ENCODE measurements at regions not wholly inside any gene's neighbourhood (a gene's known extent, or its start where the extent isn't known, plus 50 kb on each side); places are given as distances from the start of the nearest gene placed in this dataset.
A peak's percentile ranks its signal among the peaks of the same experiment; 100 is the strongest.

GRCh38 chr6:2578767-2579166, 172.0 kb downstream of the MYLK4 start:
- Histone ChIP-seq H3K4me2 (ENCODE audit: low read depth, low read length) (no peak overlapping the region), H3K4me3 (replicated peaks in 1 of 3; ENCODE audit: insufficient read depth in 1 of 3, low read depth in 2 of 3, low read length in 3 of 3) (no peak overlapping the region), H2AFZ (ENCODE audit: low read length) (no peak overlapping the region), H3K9ac (ENCODE audit: insufficient read depth, low read depth, low read length) (no peak overlapping the region), H3K27me3 (ENCODE audit: control insufficient read depth in 1 of 2, insufficient read depth in 2 of 2, low read length in 2 of 2) (peaks cover 0 to 11% of the 10 kb centered on the region in 2 experiments; a peak in 2 of 5 replicates), H3K36me3 (replicated peaks in 1 of 2; ENCODE audit: control insufficient read depth in 1 of 2, insufficient read depth in 2 of 2, low read length in 2 of 2) (no peaks in the 10 kb centered on the region), H3K79me2 (ENCODE audit: insufficient read depth, low read length) (no peaks in the 10 kb centered on the region), H3K4me1 (ENCODE audit: insufficient read depth, low read length) (peaks cover 15% of the 10 kb centered on the region), H3K9me3 (ENCODE audit: low read length) (no peaks in the 10 kb centered on the region), H3K27ac (ENCODE audit: extremely low read length, insufficient read depth, low read length) (no peak overlapping the region), H4K20me1 (ENCODE audit: insufficient read depth, low read length) (no peaks in the 10 kb centered on the region)
- no peak for DNase-seq (ENCODE audit: low spot score)
- no peak for ATAC-seq
- BruUV-seq (replicated peaks): no TSS peak
- POLR2A ChIA-PET: no interaction called here
- CTCF ChIA-PET (ENCODE audit: low intra/inter-chr PET ratio, low total read pairs): no interaction called here
- FAIRE-seq: no peak
- intact Hi-C loops (cut with micrococcal nuclease; ENCODE audit: unreplicated experiment): no loop called here
- in situ Hi-C loops (cut with HindIII; ENCODE audit: extremely low pct_ligation_motif_present, low pct_unique_long_range_greater_than_20kb): no loop called here
- peak; percentile 93 for TF ChIP-seq MAFF (IDR thresholded peaks at IDR 0.05; ENCODE audit: low read depth, low read length)
- no peak for TF ChIP-seq NFKBIZ (CRISPR knock-in tag; IDR thresholded peaks at IDR 0.05)
- peak; percentile 91 to 94 for TF ChIP-seq MAFK (conservative IDR thresholded peaks at IDR 0.05 in 1 of 2, IDR thresholded peaks at IDR 0.05 in 1 of 2; ENCODE audit: low read length in 2 of 2)
- no peak for TF ChIP-seq MXD1 (CRISPR knock-in tag; IDR thresholded peaks at IDR 0.05)
- no peak for TF ChIP-seq ZNF768 (CRISPR knock-in tag; IDR thresholded peaks at IDR 0.05)
- WGBS (ENCODE audit: low lambda C conversion rate): 59% methylated on average over 2 of the region's 2 CpGs

- FAIRE-seq (peak; percentile 75), DNase-seq (ENCODE audit: low spot score) (peak; percentile 79), ATAC-seq (peak; percentile 93)
- Histone ChIP-seq H3K9ac (ENCODE audit: insufficient read depth, low read depth, low read length) (no peak overlapping the region), H3K4me3 (replicated peaks in 1 of 3; ENCODE audit: insufficient read depth in 1 of 3, low read depth in 2 of 3, low read length in 3 of 3) (no peak overlapping the region), H3K36me3 (replicated peaks in 1 of 2; ENCODE audit: control insufficient read depth in 1 of 2, insufficient read depth in 2 of 2, low read length in 2 of 2) (no peaks in the 10 kb centered on the region), H3K27ac (ENCODE audit: extremely low read length, insufficient read depth, low read length) (no peak overlapping the region), H3K4me1 (ENCODE audit: insufficient read depth, low read length) (peaks cover 15% of the 10 kb centered on the region), H3K27me3 (ENCODE audit: control insufficient read depth in 1 of 2, insufficient read depth in 2 of 2, low read length in 2 of 2) (peaks cover 0 to 4% of the 10 kb centered on the region in 2 experiments; a peak in 2 of 5 replicates), H2AFZ (ENCODE audit: low read length) (no peak overlapping the region), H4K20me1 (ENCODE audit: insufficient read depth, low read length) (no peaks in the 10 kb centered on the region), H3K79me2 (ENCODE audit: insufficient read depth, low read length) (no peaks in the 10 kb centered on the region), H3K9me3 (ENCODE audit: low read length) (no peaks in the 10 kb centered on the region), H3K4me2 (ENCODE audit: low read depth, low read length) (peak overlapping the region; percentile 48)
- ChIA-PET POLR2A (no interaction called here), CTCF (ENCODE audit: low intra/inter-chr PET ratio, low total read pairs) (no interaction called here)
- in situ Hi-C loops (cut with HindIII; ENCODE audit: extremely low pct_ligation_motif_present, low pct_unique_long_range_greater_than_20kb): no loop called here
- no TSS peak for BruUV-seq (replicated peaks)
- 0% methylated on average over 3 of the region's 3 CpGs for WGBS (ENCODE audit: low lambda C conversion rate)
- intact Hi-C loops (cut with micrococcal nuclease; ENCODE audit: unreplicated experiment): no loop called here
- TF ChIP-seq SOX5 (CRISPR knock-in tag; IDR thresholded peaks at IDR 0.05; ENCODE audit: borderline replicate concordance) (peak; percentile 39), SOX6 (IDR thresholded peaks at IDR 0.05) (no peak), SOX6 (CRISPR knock-in tag; IDR thresholded peaks at IDR 0.05) (peak; percentile 51), HINFP (CRISPR knock-in tag; IDR thresholded peaks at IDR 0.05; ENCODE audit: low read depth) (0 out of 2 replicates have a peak, but pooled peaks have one; percentile 62), SIN3B (IDR thresholded peaks at IDR 0.05; ENCODE audit: low read length) (no peak), PAXIP1 (CRISPR knock-in tag; conservative IDR thresholded peaks at IDR 0.05) (peak; percentile 39; the same call in 1 of the 2 replicates), ZNF710 (CRISPR knock-in tag; IDR thresholded peaks at IDR 0.05; ENCODE audit: borderline replicate concordance) (0 out of 2 replicates have a peak, but pooled peaks have one; percentile 18)
Observed at GRCh38 chr6:2576499-2576898, 174.2 kb downstream of the MYLK4 start.
